GM18499 (cell line): ENCODE measurements at regions not wholly inside any gene's neighbourhood (a gene's known extent, or its start where the extent isn't known, plus 50 kb on each side); places are given as distances from the start of the nearest gene placed in this dataset.

ENCODE experiments used
- ATAC-seq: cut with Tn5 transposase; IDR thresholded peaks from one replicate; pipeline ENCODE4 v1.9.1; 2021; ENCODE audit warnings: moderate number of reproducible peaks; ENCODE audit not compliant: insufficient read depth, unreplicated experiment

DNA sequence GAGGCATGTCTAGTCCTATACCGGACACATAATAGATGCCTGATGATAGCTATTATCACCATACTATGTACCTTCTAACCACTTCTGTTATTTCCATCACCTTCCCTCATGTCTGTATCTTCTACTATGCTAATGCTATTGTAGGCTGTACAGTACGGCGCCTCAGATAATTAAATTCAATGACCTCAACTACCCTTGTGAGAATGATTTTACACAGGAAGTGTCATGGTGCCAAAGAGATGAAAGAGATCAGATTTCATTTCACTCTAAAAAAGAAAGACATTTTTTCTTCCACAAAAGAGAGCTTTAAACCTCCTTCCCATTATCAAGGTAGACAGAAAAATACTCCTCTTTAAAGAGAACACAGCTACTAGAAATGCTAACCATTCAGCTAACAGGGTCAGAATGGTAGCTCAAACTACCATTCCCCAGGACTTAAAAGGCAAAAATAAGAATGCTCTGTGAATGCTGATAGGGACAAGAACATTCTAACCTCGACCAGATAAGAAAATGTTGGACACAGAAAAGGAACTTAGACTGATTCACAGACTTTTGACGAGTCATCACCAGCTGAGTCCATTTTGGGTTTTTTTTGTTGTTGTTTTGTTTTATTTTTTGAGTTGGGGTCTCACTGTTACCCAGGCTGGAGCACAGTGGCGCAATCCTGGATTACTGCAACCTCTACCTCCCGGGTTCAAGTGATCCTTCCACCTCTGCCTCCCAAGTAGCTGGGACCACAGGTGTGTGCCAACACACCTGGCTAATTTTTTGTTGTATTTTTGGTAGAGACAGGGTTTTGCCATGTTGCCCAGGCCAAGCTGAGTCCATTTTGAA lies 99.2 kb upstream of the RAPGEF2 start:
- ATAC-seq: no peak

DNA sequence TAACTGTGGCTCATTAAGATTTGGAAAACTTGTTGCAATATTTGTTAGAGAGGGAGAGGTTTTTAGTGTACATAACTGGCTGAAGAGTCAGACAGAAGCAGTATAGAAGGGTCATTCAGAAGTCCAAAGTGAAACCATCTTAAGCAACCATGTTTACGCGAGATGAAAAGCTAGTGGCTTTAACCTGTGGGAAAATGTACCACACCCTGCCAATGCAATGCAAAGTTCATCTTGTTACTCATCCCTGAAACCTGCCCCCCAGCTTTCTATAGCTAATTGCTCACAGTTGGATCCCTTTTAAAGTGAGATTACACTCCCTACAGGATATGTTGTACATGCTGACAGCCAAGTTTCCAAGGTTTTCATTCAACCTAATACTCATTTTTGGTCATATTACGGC lies 96.7 kb upstream of the RAPGEF2 start:
- ATAC-seq: no peak

- ATAC-seq: no peak
Observed at GRCh38 chr4:159008671-159009070, 94.2 kb upstream of the RAPGEF2 start.

DNA sequence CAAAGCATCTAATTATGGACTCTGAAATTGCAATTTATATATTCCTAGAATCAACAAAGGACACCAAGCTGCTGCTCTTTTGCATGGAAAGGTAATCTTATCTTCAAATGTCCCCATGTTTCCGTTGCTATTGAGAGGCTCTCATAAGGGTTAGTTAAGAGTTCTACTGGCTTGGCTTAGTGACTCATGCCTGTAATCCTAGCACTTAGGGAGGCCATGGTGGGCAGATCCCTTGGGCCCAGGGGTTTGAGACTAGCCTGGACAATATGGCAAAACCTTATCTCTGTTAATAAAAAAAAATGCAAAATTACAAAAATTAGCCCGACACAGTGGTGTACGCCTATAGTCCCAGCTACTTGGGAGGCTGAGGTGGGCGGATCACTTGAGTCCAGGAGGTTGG lies 93.4 kb upstream of the RAPGEF2 start:
- ATAC-seq: no peak

DNA sequence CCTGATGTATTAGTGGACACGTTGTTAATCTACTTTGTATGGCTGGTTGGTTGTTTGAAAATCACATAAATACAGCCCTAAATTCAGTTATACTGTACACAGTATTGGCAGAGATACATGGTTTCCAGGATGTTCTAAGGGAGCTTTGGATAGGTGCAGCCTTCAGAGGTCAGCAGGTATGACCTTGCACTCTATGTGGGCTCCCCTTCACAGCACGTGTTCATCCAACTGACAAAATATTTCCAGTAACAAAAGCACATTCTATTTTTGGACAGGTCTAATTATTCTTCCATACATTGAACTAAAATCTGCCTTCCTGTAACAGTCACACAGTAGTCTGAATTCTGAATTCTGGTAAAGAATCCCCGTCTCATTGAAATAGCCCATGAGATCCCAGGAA lies 92.8 kb upstream of the RAPGEF2 start:
- no peak for ATAC-seq

DNA sequence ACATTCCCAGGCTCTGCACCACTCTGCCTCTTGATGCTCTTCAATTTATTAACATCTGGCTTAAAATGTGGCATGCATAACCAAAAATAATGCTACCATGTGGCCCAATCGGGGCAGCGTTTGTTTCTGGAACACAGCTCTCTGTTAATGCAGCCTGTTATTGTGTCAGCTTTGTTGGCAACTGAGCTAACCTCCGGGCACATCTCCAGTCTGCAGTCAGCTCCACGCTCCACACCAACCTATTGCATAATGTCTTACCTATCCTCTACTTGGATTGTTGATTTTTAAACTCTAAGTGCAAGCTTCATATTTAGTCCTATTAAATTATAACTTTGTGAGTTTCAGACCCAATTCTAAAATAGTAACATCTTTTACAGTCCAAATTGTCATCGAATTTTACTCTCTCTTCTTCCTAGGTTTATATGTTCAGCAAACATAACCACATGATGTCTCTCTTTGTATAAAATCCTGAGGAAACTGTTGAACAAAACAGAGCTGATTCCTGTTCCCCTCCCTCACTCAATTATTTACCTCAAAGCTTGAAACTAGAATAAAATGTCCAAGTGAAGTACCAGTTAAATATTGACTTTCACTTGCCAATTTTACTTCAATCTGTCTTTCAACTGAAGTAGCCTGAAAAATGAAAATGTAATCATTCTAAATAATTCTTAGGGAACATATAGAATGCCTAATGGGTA lies 92.2 kb upstream of the RAPGEF2 start:
- no peak for ATAC-seq

DNA sequence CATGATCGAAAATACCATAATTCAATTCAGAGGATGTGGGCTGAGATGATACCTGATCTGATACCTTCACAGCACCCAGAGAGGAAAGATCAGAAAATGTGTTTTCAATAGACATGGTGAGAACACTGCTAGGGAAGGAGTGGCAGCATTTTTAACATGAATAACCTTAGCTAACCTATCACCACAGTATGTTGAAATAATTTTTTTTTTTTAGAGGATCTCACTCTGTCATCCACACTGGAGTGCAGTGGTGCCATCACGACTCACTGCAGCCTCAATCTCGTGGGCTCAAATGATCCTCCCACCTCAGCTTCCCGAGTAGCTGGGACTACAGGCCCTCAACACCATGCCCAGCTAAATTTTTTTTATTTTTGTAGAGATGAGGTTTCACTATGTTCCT lies 90.5 kb upstream of the RAPGEF2 start:
- ATAC-seq: no peak

DNA sequence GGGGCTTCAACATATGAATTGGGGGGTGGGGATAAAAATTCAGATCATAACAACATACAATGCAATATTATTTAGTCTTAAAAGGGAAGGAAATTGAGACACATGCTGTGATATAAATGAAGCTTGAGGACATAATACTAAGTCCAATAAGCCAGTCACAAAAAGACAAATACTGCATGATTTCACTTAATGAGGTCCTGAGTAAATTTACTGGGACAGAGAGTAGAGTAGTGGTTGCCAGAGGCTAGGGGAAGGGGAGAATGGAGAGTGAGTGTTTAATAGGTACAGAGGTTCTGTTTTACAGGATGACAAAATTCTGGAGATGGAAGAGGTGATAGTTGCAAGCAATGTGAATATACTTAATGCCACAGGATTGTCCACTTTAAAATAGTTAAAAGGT lies 89.2 kb upstream of the RAPGEF2 start:
- no peak for ATAC-seq

- ATAC-seq: no peak
Observed at GRCh38 chr4:159014859-159015258, 88.0 kb upstream of the RAPGEF2 start.

GRCh38 chr4:159015841-159016240 lies 87.0 kb upstream of the RAPGEF2 start:
- ATAC-seq: no peak

DNA sequence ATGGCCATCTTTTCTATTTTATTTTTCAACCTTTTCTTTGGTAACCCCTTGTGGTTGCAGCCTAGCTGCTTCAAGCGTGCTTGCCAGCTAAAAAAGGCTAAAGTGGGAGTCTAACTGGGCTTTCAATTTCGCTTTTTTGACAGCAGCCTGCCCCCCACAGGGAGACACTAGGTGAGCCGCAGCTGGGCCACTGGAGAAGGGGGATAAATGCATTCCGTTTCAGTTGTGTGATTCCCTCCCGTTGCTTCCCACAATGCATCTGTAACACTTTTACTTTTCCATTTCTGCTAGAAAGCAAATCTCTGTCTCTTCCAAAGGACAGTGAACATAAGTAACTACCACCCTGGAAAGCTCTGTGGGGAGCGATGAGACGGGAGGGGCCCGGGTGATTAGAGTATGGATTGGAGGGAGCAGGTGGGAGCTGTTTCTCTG lies 86.3 kb upstream of the RAPGEF2 start:
- ATAC-seq: no peak

GRCh38 chr4:159017323-159018026 lies 85.4 kb upstream of the RAPGEF2 start:
- ATAC-seq: peak; percentile 25

GRCh38 chr4:159018062-159018629 lies 84.7 kb upstream of the RAPGEF2 start:
- peak; percentile 83 for ATAC-seq

GRCh38 chr4:159019356-159019755 lies 83.5 kb upstream of the RAPGEF2 start:
- ATAC-seq: no peak

DNA sequence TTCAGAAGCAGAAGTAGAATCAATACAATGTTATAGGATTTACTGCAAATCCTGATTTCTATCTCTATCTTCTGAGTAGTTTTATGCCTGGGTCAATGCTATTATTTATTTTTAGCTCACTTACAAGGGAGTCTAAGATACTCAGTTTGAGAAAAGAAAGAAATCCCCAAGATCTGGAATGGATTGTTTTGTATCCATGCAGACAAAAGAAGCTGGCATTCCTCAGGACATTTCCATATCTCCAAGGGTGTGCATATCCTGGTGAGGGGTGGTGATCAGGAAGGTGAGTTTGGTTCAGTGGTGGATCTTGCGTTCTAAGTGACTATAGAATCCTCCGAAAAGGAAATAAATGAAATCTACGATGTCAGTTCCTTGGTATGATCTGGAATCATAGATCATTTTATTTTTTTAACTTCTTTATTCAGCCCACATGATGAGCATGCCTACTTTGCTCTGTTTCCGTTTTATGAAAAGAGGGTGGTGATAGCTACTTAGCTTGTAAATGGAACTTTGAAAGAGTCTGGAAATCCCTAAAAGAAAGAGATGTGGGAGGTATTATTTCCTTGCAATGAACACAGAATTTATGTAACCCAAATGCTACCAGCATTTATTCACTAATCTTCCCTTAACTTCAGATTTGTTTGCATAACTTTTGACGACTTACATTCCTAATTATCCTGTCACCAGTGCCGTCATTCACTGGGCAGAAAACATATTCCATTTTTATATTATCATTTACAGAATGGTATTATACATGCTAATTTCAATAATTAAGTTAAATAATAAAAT lies 81.1 kb upstream of the RAPGEF2 start:
- ATAC-seq: no peak

DNA sequence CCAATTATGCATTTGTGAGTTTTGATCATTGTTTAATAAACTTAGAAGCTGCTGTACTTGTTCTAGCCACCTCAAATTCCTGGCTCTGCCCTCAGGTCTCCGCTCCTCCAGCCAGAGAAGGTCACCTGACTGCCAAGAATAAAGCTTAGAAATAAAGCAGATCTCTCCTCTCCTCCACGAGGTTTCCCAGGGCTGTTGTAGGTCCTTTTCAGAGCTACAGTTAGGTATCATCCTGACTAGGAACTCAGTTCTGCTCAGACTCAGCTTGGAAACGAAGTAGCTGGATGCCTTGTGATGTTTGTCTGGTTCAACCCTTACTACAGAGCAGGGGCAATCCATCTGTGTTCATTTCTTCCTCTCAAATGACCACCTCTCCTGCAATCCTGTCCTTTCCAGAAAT lies 79.1 kb upstream of the RAPGEF2 start:
- no peak for ATAC-seq

- ATAC-seq: no peak
Observed at GRCh38 chr4:159024266-159024665, 78.6 kb upstream of the RAPGEF2 start.

- no peak for ATAC-seq
Observed at GRCh38 chr4:159024828-159025227, 78.1 kb upstream of the RAPGEF2 start.

GRCh38 chr4:159026329-159026728 lies 76.5 kb upstream of the RAPGEF2 start:
- no peak for ATAC-seq

DNA sequence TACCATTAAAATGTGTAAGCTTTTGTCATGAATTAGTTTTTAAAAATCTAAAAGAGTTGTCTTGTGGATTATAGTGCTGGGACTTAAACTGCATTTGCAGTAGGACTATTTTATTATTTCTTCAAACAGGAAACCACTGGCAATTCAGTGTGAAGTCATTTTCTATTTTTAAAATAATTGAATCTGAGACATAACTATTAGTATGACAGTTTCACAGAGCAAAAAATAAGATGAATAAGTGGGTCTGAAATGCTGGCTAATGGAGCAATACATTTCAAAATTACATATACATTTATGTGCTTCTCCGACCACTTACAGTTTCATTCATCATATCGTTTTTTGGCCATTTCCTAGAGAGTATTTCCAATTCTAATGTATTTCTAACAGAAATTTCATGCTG lies 75.3 kb upstream of the RAPGEF2 start:
- peak; percentile 66 for ATAC-seq
